Calu3 (cell line): ENCODE measurements at regions not wholly inside any gene's neighbourhood (a gene's known extent, or its start where the extent isn't known, plus 50 kb on each side); places are given as distances from the start of the nearest gene placed in this dataset.

Experiments used
- BruUV-seq: library from RNA; stranded (reverse); fragments of 400-500 nt; replicated peaks from 2 replicates; lab custom pipeline; 2021; lab: Mats Ljungman, UMichigan
- CTCF ChIA-PET: fragments of 300-600 bp; sonication (Branson Sonifier 250); formaldehyde crosslinking; loops from one replicate; lab custom pipeline; 2022; ENCODE audit warnings: antibody characterized with exemption; lab: Charles Lee
- DNase-seq: peaks from one replicate; pipeline ENCODE4 v3.0.0; 2022
- H3K27ac Mint-ChIP-seq: one replicate; pipeline ENCODE4 v1.8.0; 2022; ENCODE audit warnings: mixed read lengths; ENCODE audit not compliant: unreplicated experiment
- H3K27me3 Mint-ChIP-seq: one replicate; pipeline ENCODE4 v1.8.0; 2022; ENCODE audit warnings: mixed read lengths; ENCODE audit not compliant: unreplicated experiment
- H3K36me3 Mint-ChIP-seq: one replicate; pipeline ENCODE4 v1.8.0; 2022; ENCODE audit warnings: mild to moderate bottlenecking, moderate library complexity, mixed read lengths; ENCODE audit not compliant: insufficient read depth, unreplicated experiment
- H3K4me1 Mint-ChIP-seq: one replicate; pipeline ENCODE4 v1.8.0; 2022; ENCODE audit warnings: mild to moderate bottlenecking, low read depth, mixed read lengths; ENCODE audit not compliant: unreplicated experiment
- H3K4me3 Mint-ChIP-seq: one replicate; pipeline ENCODE4 v1.8.0; 2022; ENCODE audit warnings: mild to moderate bottlenecking, low read depth, moderate library complexity, mixed read lengths; ENCODE audit not compliant: unreplicated experiment
- H3K9me3 Mint-ChIP-seq: one replicate; pipeline ENCODE4 v1.8.0; 2022; ENCODE audit warnings: low read depth, mixed read lengths; ENCODE audit not compliant: unreplicated experiment
- intact Hi-C: fragments of 100-400 bp; cut with micrococcal nuclease; formaldehyde crosslinking; loops from one replicate; pipeline ENCODE4 v1.10.0; 2022; ENCODE audit not compliant: unreplicated experiment
- TF ChIP-seq, protein P1 (sequence below): fragments of 200-600 bp; IDR thresholded peaks from one replicate; pipeline ENCODE4 v1.8.0; 2022; ENCODE audit warnings: antibody characterized with exemption; ENCODE audit not compliant: unreplicated experiment

DNA sequence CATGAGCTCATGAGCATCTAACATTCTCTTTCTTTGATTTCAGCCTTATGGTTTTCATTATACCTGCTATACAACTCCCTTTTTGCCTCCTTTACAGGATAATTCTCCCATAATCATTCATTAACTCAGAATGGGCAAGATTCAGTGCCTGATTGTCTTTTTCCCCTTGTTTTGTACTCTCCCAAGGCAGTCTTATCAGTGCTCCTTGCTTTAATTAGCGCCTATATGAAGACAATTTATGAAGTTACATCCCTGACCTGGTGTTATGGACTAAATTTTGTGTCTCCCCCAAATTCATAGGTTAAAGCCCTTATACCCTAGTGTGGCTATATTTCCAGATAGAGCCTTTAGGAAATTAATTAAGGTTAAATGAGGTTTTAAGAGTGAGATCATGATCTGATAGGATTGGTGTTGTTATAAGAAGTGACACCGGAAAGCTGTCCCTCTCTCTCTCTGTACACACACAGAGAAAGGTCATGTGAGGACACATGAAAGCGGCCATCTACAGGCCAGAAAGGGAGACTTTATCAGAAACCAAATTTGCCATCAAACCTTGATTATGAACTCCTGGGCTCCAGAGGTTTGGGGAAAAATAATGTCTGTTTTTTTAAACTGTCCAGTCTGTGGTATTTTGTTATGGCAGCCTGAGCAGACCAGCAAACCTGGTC is 185.8 kb upstream of the CHODL start:
- Mint-ChIP-seq H3K4me1 (no peaks in the 10 kb centered on the region), H3K27ac (no peak overlapping the region), H3K36me3 (no peaks in the 10 kb centered on the region), H3K9me3 (peaks cover 12% of the 10 kb centered on the region), H3K27me3 (no peaks in the 10 kb centered on the region), H3K4me3 (no peak overlapping the region)
- intact Hi-C loops = no loop called here
- TF ChIP-seq, protein P1, sequence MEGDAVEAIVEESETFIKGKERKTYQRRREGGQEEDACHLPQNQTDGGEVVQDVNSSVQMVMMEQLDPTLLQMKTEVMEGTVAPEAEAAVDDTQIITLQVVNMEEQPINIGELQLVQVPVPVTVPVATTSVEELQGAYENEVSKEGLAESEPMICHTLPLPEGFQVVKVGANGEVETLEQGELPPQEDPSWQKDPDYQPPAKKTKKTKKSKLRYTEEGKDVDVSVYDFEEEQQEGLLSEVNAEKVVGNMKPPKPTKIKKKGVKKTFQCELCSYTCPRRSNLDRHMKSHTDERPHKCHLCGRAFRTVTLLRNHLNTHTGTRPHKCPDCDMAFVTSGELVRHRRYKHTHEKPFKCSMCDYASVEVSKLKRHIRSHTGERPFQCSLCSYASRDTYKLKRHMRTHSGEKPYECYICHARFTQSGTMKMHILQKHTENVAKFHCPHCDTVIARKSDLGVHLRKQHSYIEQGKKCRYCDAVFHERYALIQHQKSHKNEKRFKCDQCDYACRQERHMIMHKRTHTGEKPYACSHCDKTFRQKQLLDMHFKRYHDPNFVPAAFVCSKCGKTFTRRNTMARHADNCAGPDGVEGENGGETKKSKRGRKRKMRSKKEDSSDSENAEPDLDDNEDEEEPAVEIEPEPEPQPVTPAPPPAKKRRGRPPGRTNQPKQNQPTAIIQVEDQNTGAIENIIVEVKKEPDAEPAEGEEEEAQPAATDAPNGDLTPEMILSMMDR = no peak
- BruUV-seq = no TSS peak
- no peak for DNase-seq
- CTCF ChIA-PET = no interaction called here

DNA sequence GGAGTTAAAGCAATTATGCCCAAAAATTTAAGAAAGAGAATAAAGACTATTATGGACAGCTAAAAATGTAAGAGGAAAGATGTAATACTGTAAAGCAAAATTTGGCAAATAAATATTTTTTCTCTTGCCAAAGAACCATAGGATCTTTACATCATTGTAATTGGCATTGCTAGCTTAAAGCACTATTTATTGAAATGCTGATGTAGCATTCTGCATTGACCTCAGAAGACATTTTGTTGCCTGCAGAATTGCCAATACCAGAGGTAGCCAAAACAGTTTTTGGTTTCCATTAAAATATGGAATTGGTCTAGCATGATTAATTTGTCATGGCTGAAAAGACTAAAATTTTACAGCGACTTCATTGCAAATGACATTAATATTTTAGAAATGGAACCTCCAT is 191.5 kb upstream of the CHODL start:
- H3K4me3 Mint-ChIP-seq = no peak overlapping the region
- TF ChIP-seq, protein P1 = no peak
- CTCF ChIA-PET = no interaction called here
- H3K36me3 Mint-ChIP-seq = no peaks in the 10 kb centered on the region
- intact Hi-C loops = no loop called here
- no peaks in the 10 kb centered on the region for H3K4me1 Mint-ChIP-seq
- DNase-seq = no peak
- H3K27me3 Mint-ChIP-seq = no peaks in the 10 kb centered on the region
- peaks cover 6% of the 10 kb centered on the region for H3K9me3 Mint-ChIP-seq
- no peak overlapping the region for H3K27ac Mint-ChIP-seq
- BruUV-seq = no TSS peak

DNA sequence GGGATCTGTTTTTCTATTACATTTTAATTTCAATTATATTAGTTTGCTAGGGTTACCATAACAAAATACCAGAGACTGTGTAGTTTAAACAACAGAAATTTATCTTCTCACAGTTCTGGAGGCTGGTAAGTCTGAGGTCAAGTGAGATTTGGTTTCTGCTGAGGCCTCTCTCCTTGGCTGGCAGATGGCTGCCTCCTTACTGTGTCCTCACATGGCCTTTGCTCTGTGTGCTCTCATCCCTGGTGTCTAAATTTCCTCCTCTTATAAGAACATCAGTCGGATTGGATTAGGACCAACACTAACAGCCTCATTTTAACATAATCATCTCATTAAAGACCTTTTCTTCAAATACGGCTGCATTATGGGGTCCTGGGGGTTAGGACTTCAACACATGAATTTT is 195.2 kb upstream of the CHODL start:
- H3K4me1 Mint-ChIP-seq = no peaks in the 10 kb centered on the region
- no peak overlapping the region for H3K4me3 Mint-ChIP-seq
- CTCF ChIA-PET = no interaction called here
- BruUV-seq = no TSS peak
- H3K27me3 Mint-ChIP-seq = no peaks in the 10 kb centered on the region
- intact Hi-C loops = no loop called here
- no peak for DNase-seq
- H3K27ac Mint-ChIP-seq = no peak overlapping the region
- TF ChIP-seq, protein P1 = no peak
- peaks cover 4% of the 10 kb centered on the region for H3K9me3 Mint-ChIP-seq
- H3K36me3 Mint-ChIP-seq = no peaks in the 10 kb centered on the region

DNA sequence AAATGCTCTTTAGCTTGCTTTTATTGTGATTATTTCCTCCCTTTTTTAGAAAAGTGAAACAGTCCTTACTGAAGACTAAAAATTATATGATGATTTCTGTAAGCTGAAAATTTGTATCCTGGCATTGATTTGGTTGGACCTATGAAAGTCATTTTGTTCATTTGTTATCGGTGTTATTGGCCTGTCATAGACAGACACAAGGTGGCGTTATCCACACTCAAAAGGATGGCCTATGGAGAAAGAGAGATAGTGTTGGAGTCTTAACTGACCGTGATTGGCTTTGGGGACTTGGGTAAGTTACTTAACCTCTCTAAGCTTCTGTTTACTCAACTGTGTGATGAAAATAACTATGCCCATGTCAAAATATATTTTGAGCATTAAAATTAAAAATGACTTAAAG is 203.6 kb upstream of the CHODL start:
- Mint-ChIP-seq H3K4me1 (no peaks in the 10 kb centered on the region), H3K4me3 (no peak overlapping the region), H3K27me3 (no peaks in the 10 kb centered on the region), H3K27ac (no peak overlapping the region), H3K9me3 (peaks cover 2% of the 10 kb centered on the region), H3K36me3 (no peaks in the 10 kb centered on the region)
- CTCF ChIA-PET = no interaction called here
- intact Hi-C loops = no loop called here
- BruUV-seq = no TSS peak
- DNase-seq = no peak
- TF ChIP-seq, protein P1 = no peak
